ENCODE measurements at regions not wholly inside any gene's neighbourhood (a gene's known extent, or its start where the extent isn't known, plus 50 kb on each side); places are given as distances from the start of the nearest gene placed in this dataset.

DNA sequence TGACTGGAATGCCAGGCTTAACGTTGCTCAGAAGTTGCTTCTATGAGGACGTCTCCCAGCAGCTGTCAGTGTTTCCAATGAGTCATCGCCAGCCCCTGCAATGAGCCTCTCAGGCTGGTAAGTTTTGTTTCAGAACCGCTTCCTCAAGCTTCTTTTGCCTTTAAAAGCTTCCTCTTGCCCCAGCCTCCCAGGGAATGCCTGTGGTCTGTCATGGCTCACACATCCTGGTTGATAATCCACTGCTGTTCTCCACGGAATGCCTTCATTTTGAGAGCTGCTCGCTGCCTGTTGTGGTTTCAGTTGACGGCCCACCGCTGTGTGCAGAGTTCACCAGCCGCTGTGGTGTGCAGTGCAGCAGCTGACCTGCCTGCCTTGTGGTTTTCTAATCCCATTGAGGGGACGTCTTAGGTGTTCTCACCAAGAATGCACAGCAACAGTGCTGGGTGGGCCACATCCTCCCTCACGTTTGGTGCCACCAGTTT is 96.4 kb downstream of the RTP5 start:
- no peaks in the 10 kb centered on the region for H3K36me3 ChIP-seq (ENCODE audit: low read length)
- peak overlapping the region; percentile 48 for H3K4me3 ChIP-seq (ENCODE audit: insufficient read depth, low read length, poor library complexity, severe bottlenecking)
- H3K27ac ChIP-seq (ENCODE audit: low read depth, low read length): peak overlapping the region; percentile 68
- H3F3A ChIP-seq (ENCODE audit: insufficient read depth): peaks cover 24% of the 10 kb centered on the region
- TF ChIP-seq, protein P1, sequence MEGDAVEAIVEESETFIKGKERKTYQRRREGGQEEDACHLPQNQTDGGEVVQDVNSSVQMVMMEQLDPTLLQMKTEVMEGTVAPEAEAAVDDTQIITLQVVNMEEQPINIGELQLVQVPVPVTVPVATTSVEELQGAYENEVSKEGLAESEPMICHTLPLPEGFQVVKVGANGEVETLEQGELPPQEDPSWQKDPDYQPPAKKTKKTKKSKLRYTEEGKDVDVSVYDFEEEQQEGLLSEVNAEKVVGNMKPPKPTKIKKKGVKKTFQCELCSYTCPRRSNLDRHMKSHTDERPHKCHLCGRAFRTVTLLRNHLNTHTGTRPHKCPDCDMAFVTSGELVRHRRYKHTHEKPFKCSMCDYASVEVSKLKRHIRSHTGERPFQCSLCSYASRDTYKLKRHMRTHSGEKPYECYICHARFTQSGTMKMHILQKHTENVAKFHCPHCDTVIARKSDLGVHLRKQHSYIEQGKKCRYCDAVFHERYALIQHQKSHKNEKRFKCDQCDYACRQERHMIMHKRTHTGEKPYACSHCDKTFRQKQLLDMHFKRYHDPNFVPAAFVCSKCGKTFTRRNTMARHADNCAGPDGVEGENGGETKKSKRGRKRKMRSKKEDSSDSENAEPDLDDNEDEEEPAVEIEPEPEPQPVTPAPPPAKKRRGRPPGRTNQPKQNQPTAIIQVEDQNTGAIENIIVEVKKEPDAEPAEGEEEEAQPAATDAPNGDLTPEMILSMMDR (IDR thresholded peaks at IDR 0.05; ENCODE audit: insufficient read depth, low read length, poor library complexity, severe bottlenecking): no peak
- TF ChIP-seq EZH2phosphoT487 (conservative IDR thresholded peaks at IDR 0.05; ENCODE audit: low read length): no peak
- H3K9me2 ChIP-seq (replicated peaks; ENCODE audit: insufficient read depth, low read length): no peaks in the 10 kb centered on the region
- peak overlapping the region; percentile 44 for H3K9ac ChIP-seq (ENCODE audit: low read length)
- no peaks in the 10 kb centered on the region for H3K9me3 ChIP-seq (ENCODE audit: insufficient read depth, low read length)
- H3K79me2 ChIP-seq (ENCODE audit: insufficient read depth, low read length): no peaks in the 10 kb centered on the region
- H3K27me3 ChIP-seq (ENCODE audit: low read length): no peaks in the 10 kb centered on the region
- peak overlapping the region; percentile 76 for H3K4me2 ChIP-seq (ENCODE audit: low read depth, low read length, poor library complexity, severe bottlenecking)
- no peaks in the 10 kb centered on the region for H4K20me1 ChIP-seq (ENCODE audit: low read depth, low read length)
- H2AFZ ChIP-seq (ENCODE audit: low read depth, low read length, severe bottlenecking): peak overlapping the region; percentile 37

DNA sequence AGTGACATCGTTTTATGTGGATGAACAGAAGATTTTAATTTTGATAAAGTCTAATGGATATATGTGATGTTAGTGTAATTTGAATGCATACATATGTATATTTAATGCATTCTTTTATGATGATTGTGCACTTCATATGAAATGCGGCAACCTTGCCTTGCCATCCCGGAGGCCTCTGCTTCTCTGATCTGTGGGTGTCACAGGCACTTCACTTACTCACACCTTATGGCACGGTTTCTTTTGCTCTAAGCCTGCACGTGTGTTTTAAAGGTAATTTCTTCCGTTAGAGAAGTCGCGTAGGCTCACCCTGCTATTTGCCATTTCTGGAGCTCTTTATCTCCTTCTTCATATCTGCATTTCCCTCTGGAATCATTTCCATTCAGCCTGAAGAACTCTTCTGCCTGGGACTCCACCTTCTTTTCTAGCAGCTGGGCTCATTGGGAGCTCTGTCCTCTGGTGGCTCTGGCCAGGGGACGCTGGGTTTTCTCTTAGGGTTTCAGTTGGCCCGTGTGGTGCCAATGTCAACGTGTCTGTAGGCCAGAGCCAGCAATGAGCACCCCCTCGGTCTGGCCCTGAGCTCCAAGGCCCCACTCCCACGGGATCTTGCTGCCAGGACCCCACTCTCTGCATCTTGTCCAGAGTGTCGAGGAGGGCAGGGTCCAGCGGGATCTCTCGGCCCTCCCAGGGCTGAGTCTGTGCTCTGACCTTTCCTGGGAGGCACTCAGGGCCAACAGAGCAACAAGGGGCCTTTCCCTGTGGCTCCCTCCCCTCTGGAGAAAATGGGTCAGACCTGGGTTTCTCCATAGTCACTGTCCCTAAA is 97.3 kb downstream of the RTP5 start:
- Histone ChIP-seq H2AFZ (ENCODE audit: low read depth, low read length, severe bottlenecking) (no peak overlapping the region), H3K27me3 (ENCODE audit: low read length) (no peaks in the 10 kb centered on the region), H3K9me2 (replicated peaks; ENCODE audit: insufficient read depth, low read length) (no peaks in the 10 kb centered on the region), H3K79me2 (ENCODE audit: insufficient read depth, low read length) (no peaks in the 10 kb centered on the region), H3F3A (ENCODE audit: insufficient read depth) (peaks cover 22% of the 10 kb centered on the region), H3K4me2 (ENCODE audit: low read depth, low read length, poor library complexity, severe bottlenecking) (peak overlapping the region; percentile 76), H3K27ac (ENCODE audit: low read depth, low read length) (peak overlapping the region; percentile 68; the same call in 1 of the 2 replicates), H3K4me3 (ENCODE audit: insufficient read depth, low read length, poor library complexity, severe bottlenecking) (no peak overlapping the region), H3K9ac (ENCODE audit: low read length) (no peak overlapping the region), H3K36me3 (ENCODE audit: low read length) (no peaks in the 10 kb centered on the region), H4K20me1 (ENCODE audit: low read depth, low read length) (no peaks in the 10 kb centered on the region), H3K9me3 (ENCODE audit: insufficient read depth, low read length) (no peaks in the 10 kb centered on the region)
- no peak for TF ChIP-seq EZH2phosphoT487 (conservative IDR thresholded peaks at IDR 0.05; ENCODE audit: low read length)
- TF ChIP-seq, protein P1 (IDR thresholded peaks at IDR 0.05; ENCODE audit: insufficient read depth, low read length, poor library complexity, severe bottlenecking): no peak

DNA sequence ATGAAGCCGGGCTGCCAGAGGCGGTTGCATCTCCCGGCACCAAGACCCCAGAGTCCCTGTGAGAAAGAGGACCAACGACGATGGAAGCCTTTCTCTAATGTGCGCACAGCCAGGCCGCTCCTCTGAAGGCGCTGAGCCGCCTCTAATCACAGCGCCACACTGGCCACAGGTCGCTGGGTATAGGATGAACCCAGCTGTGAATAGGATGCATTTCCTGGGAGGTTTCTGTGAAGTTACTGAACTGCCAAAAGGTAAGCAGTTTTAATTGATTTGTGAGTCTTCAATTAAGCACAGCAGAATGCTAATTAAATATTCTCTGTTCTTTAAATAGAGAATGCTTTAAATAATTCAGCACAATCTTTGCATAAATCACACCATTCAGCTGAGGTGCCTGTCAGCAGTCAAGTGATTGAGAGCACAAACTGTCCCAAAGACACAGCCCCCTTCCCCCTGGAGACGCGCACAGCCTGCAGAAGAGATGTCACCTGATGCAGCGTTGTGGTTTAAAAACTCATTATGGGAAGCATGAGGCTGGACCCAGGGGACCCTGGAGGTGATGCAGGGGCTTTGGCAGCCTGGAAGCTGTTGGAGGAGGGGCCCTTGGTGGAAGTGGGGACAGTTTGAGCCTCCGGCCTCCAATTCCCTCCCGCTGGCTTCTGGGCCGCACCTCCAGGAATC is 98.1 kb downstream of the RTP5 start:
- H3K4me2 ChIP-seq (ENCODE audit: low read depth, low read length, poor library complexity, severe bottlenecking): peak overlapping the region; percentile 24
- no peak overlapping the region for H3K4me3 ChIP-seq (ENCODE audit: insufficient read depth, low read length, poor library complexity, severe bottlenecking)
- no peak overlapping the region for H2AFZ ChIP-seq (ENCODE audit: low read depth, low read length, severe bottlenecking)
- no peaks in the 10 kb centered on the region for H3K9me3 ChIP-seq (ENCODE audit: insufficient read depth, low read length)
- no peaks in the 10 kb centered on the region for H3K27me3 ChIP-seq (ENCODE audit: low read length)
- H4K20me1 ChIP-seq (ENCODE audit: low read depth, low read length): no peaks in the 10 kb centered on the region
- H3K9ac ChIP-seq (ENCODE audit: low read length): no peak overlapping the region
- no peaks in the 10 kb centered on the region for H3K79me2 ChIP-seq (ENCODE audit: insufficient read depth, low read length)
- H3K36me3 ChIP-seq (ENCODE audit: low read length): peaks cover 3% of the 10 kb centered on the region; the same call in 1 of the 2 replicates
- TF ChIP-seq, protein P1 (IDR thresholded peaks at IDR 0.05; ENCODE audit: insufficient read depth, low read length, poor library complexity, severe bottlenecking): no peak
- no peak for TF ChIP-seq EZH2phosphoT487 (conservative IDR thresholded peaks at IDR 0.05; ENCODE audit: low read length)
- H3F3A ChIP-seq (ENCODE audit: insufficient read depth): peaks cover 15% of the 10 kb centered on the region
- no peaks in the 10 kb centered on the region for H3K9me2 ChIP-seq (replicated peaks; ENCODE audit: insufficient read depth, low read length)
- H3K27ac ChIP-seq (ENCODE audit: low read depth, low read length): peak overlapping the region; percentile 16; the same call in 1 of the 2 replicates

Data from SU-DHL-6 (cell line).